ENCODE measurements at regions not wholly inside any gene's neighbourhood (a gene's known extent, or its start where the extent isn't known, plus 50 kb on each side); places are given as distances from the start of the nearest gene placed in this dataset.

- Mint-ChIP-seq H3K27ac (no peak overlapping the region), H3K4me3 (no peak overlapping the region), H3K36me3 (no peaks in the 10 kb centered on the region), H3K4me1 (no peaks in the 10 kb centered on the region), H3K27me3 (peaks cover 0 to 12% (median 5%) of the 10 kb centered on the region in 5 donors), H3K9me3 (peaks cover 0 to under 1% (median 0%) of the 10 kb centered on the region in 11 donors)
- Histone ChIP-seq H3K4me3 (ENCODE audit: low read length) (no peak overlapping the region), H3K9me3 (ENCODE audit: control insufficient read depth in 2 of 3, low read length in 3 of 3) (no peaks in the 10 kb centered on the region), H3K27me3 (ENCODE audit: control insufficient read depth in 2 of 2, insufficient read depth in 2 of 2, low read length in 2 of 2) (no peaks in the 10 kb centered on the region), H3K27ac (ENCODE audit: low read depth, low read length) (no peak overlapping the region), H3K36me3 (ENCODE audit: control insufficient read depth in 2 of 3, insufficient read depth in 3 of 3, low read length in 3 of 3) (no peaks in the 10 kb centered on the region), H3K4me1 (ENCODE audit: control insufficient read depth in 2 of 2, insufficient read depth in 2 of 2, low read length in 2 of 2) (no peaks in the 10 kb centered on the region)
- intact Hi-C loops (cut with micrococcal nuclease), result no loop called here
- ATAC-seq, result no peak
- POLR2A ChIA-PET, result no interaction called here
- no peak for DNase-seq
- CTCF ChIA-PET, result no interaction called here
Observed at GRCh38 chr17:13407381-13407780, 194.3 kb downstream of the HS3ST3A1 start.

- DNase-seq (no peak), ATAC-seq (no peak)
- no peaks in the 10 kb centered on the region for H3K36me3 Mint-ChIP-seq
- no peak overlapping the region for H3K27ac Mint-ChIP-seq
- Histone ChIP-seq H3K27ac (ENCODE audit: low read depth, low read length) (no peak overlapping the region), H3K36me3 (ENCODE audit: control insufficient read depth in 2 of 3, insufficient read depth in 3 of 3, low read length in 3 of 3) (no peaks in the 10 kb centered on the region), H3K27me3 (ENCODE audit: control insufficient read depth in 2 of 2, insufficient read depth in 2 of 2, low read length in 2 of 2) (no peaks in the 10 kb centered on the region), H3K4me1 (ENCODE audit: control insufficient read depth in 2 of 2, insufficient read depth in 2 of 2, low read length in 2 of 2) (no peaks in the 10 kb centered on the region), H3K4me3 (ENCODE audit: low read length) (no peak overlapping the region), H3K9me3 (ENCODE audit: control insufficient read depth in 2 of 3, low read length in 3 of 3) (no peaks in the 10 kb centered on the region)
- CTCF ChIA-PET, result no interaction called here
- intact Hi-C loops (cut with micrococcal nuclease), result no loop called here
- no peaks in the 10 kb centered on the region for H3K4me1 Mint-ChIP-seq
- H3K4me3 Mint-ChIP-seq, result no peak overlapping the region
- peaks cover 0 to 12% (median 11%) of the 10 kb centered on the region in 5 donors for H3K27me3 Mint-ChIP-seq
- H3K9me3 Mint-ChIP-seq, result peaks cover 0 to 5% (median 0%) of the 10 kb centered on the region in 11 donors
- POLR2A ChIA-PET, result no interaction called here
Observed at GRCh38 chr17:13405807-13406206, 195.9 kb downstream of the HS3ST3A1 start.

GRCh38 chr17:13405080-13405479 is 196.6 kb downstream of the HS3ST3A1 start:
- no peak for ATAC-seq
- Mint-ChIP-seq H3K4me3 (no peak overlapping the region), H3K4me1 (peaks cover 0 to 2% (median 0%) of the 10 kb centered on the region in 7 donors), H3K27ac (no peak overlapping the region), H3K36me3 (no peaks in the 10 kb centered on the region), H3K27me3 (peaks cover 0 to 15% (median 11%) of the 10 kb centered on the region in 5 donors), H3K9me3 (peaks cover 0 to 5% (median 2%) of the 10 kb centered on the region in 11 donors)
- no peaks in the 10 kb centered on the region for H3K4me1 ChIP-seq (ENCODE audit: control insufficient read depth in 2 of 2, insufficient read depth in 2 of 2, low read length in 2 of 2)
- POLR2A ChIA-PET, result no interaction called here
- no peak overlapping the region for H3K27ac ChIP-seq (ENCODE audit: low read depth, low read length)
- intact Hi-C loops (cut with micrococcal nuclease), result no loop called here
- H3K27me3 ChIP-seq (ENCODE audit: control insufficient read depth in 2 of 2, insufficient read depth in 2 of 2, low read length in 2 of 2), result peaks cover 0 to 4% of the 10 kb centered on the region in 2 donors
- no peak for DNase-seq
- H3K36me3 ChIP-seq (ENCODE audit: control insufficient read depth in 2 of 3, insufficient read depth in 3 of 3, low read length in 3 of 3), result no peaks in the 10 kb centered on the region
- CTCF ChIA-PET, result no interaction called here
- no peaks in the 10 kb centered on the region for H3K9me3 ChIP-seq (ENCODE audit: control insufficient read depth in 2 of 3, low read length in 3 of 3)
- H3K4me3 ChIP-seq (ENCODE audit: low read length), result no peak overlapping the region

GRCh38 chr17:13403982-13404946 is 197.5 kb downstream of the HS3ST3A1 start:
- Histone ChIP-seq H3K27me3 (ENCODE audit: control insufficient read depth in 2 of 2, insufficient read depth in 2 of 2, low read length in 2 of 2) (peaks cover 0 to 4% of the 10 kb centered on the region in 2 donors), H3K36me3 (ENCODE audit: control insufficient read depth in 2 of 3, insufficient read depth in 3 of 3, low read length in 3 of 3) (no peaks in the 10 kb centered on the region), H3K4me3 (ENCODE audit: low read length) (no peak overlapping the region), H3K4me1 (ENCODE audit: control insufficient read depth in 2 of 2, insufficient read depth in 2 of 2, low read length in 2 of 2) (no peaks in the 10 kb centered on the region), H3K9me3 (ENCODE audit: control insufficient read depth in 2 of 3, low read length in 3 of 3) (no peaks in the 10 kb centered on the region), H3K27ac (ENCODE audit: low read depth, low read length) (no peak overlapping the region)
- Mint-ChIP-seq H3K9me3 (peaks cover 0 to 5% (median 2%) of the 10 kb centered on the region in 11 donors), H3K4me1 (peaks cover 0 to 2% (median 0%) of the 10 kb centered on the region in 7 donors), H3K27me3 (peaks cover 0 to 15% (median 11%) of the 10 kb centered on the region in 5 donors), H3K36me3 (no peaks in the 10 kb centered on the region), H3K27ac (no peak overlapping the region), H3K4me3 (no peak overlapping the region)
- intact Hi-C loops (cut with micrococcal nuclease), result no loop called here
- CTCF ChIA-PET, result interaction anchor here (0.6 kb wide), 1 partner anchor 118 kb away, joined by 4 read pairs; no protein-coding TSS in a partner anchor
- no peak for ATAC-seq
- no peak for DNase-seq
- POLR2A ChIA-PET, result interaction anchor here (0.6 kb wide), 1 partner anchor 374 kb away, joined by 3 read pairs; no protein-coding TSS in a partner anchor

- Histone ChIP-seq H3K27me3 (ENCODE audit: control insufficient read depth in 2 of 2, insufficient read depth in 2 of 2, low read length in 2 of 2) (peaks cover 0 to 4% of the 10 kb centered on the region in 2 donors), H3K4me1 (ENCODE audit: control insufficient read depth in 2 of 2, insufficient read depth in 2 of 2, low read length in 2 of 2) (no peaks in the 10 kb centered on the region), H3K4me3 (ENCODE audit: low read length) (no peak overlapping the region), H3K27ac (ENCODE audit: low read depth, low read length) (no peak overlapping the region), H3K9me3 (ENCODE audit: control insufficient read depth in 2 of 3, low read length in 3 of 3) (no peaks in the 10 kb centered on the region), H3K36me3 (ENCODE audit: control insufficient read depth in 2 of 3, insufficient read depth in 3 of 3, low read length in 3 of 3) (no peaks in the 10 kb centered on the region)
- H3K4me1 Mint-ChIP-seq, result peaks cover 0 to 2% (median 0%) of the 10 kb centered on the region in 7 donors
- no peak overlapping the region for H3K27ac Mint-ChIP-seq
- intact Hi-C loops (cut with micrococcal nuclease), result no loop called here
- DNase-seq, result no peak
- no peak overlapping the region for H3K4me3 Mint-ChIP-seq
- H3K9me3 Mint-ChIP-seq, result peaks cover 0 to 7% (median 2%) of the 10 kb centered on the region in 11 donors
- ChIA-PET POLR2A (no interaction called here), CTCF (interaction anchor here (0.6 kb wide), 1 partner anchor 26 kb away, joined by 3 read pairs; no protein-coding TSS in a partner anchor)
- H3K27me3 Mint-ChIP-seq, result peaks cover 0 to 13% (median 11%) of the 10 kb centered on the region in 5 donors
- no peaks in the 10 kb centered on the region for H3K36me3 Mint-ChIP-seq
- ATAC-seq, result no peak
Observed at GRCh38 chr17:13400491-13400890, 201.2 kb downstream of the HS3ST3A1 start.

- intact Hi-C loops (cut with micrococcal nuclease), result no loop called here
- no peak overlapping the region for H3K4me3 Mint-ChIP-seq
- CTCF ChIA-PET, result no interaction called here
- peaks cover 0 to 2% (median 0%) of the 10 kb centered on the region in 7 donors for H3K4me1 Mint-ChIP-seq
- no peaks in the 10 kb centered on the region for H3K36me3 Mint-ChIP-seq
- DNase-seq (no peak), ATAC-seq (no peak)
- no peak overlapping the region for H3K27ac Mint-ChIP-seq
- Histone ChIP-seq H3K36me3 (ENCODE audit: control insufficient read depth in 2 of 3, insufficient read depth in 3 of 3, low read length in 3 of 3) (no peaks in the 10 kb centered on the region), H3K27me3 (ENCODE audit: control insufficient read depth in 2 of 2, insufficient read depth in 2 of 2, low read length in 2 of 2) (peaks cover 0 to 4% of the 10 kb centered on the region in 2 donors), H3K4me3 (ENCODE audit: low read length) (no peak overlapping the region), H3K9me3 (ENCODE audit: control insufficient read depth in 2 of 3, low read length in 3 of 3) (no peaks in the 10 kb centered on the region), H3K27ac (ENCODE audit: low read depth, low read length) (no peak overlapping the region), H3K4me1 (ENCODE audit: control insufficient read depth in 2 of 2, insufficient read depth in 2 of 2, low read length in 2 of 2) (no peaks in the 10 kb centered on the region)
- H3K9me3 Mint-ChIP-seq, result peaks cover 0 to 7% (median 2%) of the 10 kb centered on the region in 11 donors
- POLR2A ChIA-PET, result no interaction called here
- H3K27me3 Mint-ChIP-seq, result peaks cover 0 to 13% (median 5%) of the 10 kb centered on the region in 5 donors
Observed at GRCh38 chr17:13398853-13399252, 202.9 kb downstream of the HS3ST3A1 start.

Measured in naive thymus-derived CD4-positive, alpha-beta T cell (primary cell).